Stimulated activated CD4-positive, alpha-beta T cell treated with anti-CD3 and anti-CD28 coated beads, Interleukin-4, amount 100 ng/mL, for 4 hours (primary cell): ENCODE measurements at regions not wholly inside any gene's neighbourhood (a gene's known extent, or its start where the extent isn't known, plus 50 kb on each side); places are given as distances from the start of the nearest gene placed in this dataset.

Experiments used
- DNase-seq, 2 experiments: peaks; one replicate each; pipeline ENCODE4 v3.0.0-alpha.2; 2020

- DNase-seq: no peak
Measured at GRCh38 chr6:87995461-87995860, 52.2 kb upstream of the SPACA1 start.

DNA sequence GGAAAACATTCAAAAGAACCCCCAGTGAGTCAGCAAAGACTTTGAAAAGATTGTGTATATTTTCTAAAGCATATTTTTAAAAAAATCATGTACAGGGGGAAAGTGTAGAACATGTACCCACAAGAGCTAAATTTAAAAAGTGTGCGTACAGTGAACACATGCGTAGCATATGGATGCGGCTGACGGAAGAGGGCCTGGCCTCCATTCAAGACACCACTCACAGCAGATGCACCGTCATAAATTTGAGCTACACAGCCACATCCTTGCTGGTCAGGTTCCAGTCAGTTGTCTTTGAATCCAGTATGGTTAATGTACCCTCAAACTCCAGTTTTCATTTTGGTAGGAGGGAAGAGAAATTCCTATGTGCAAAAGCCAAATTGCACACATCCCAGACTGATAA, 54.3 kb upstream of the SPACA1 start:
- DNase-seq: no peak

- no peak for DNase-seq
Measured at GRCh38 chr6:87990871-87991270, 56.8 kb upstream of the SPACA1 start.

- DNase-seq: no peak
Measured at GRCh38 chr6:87982134-87982533, 65.5 kb upstream of the SPACA1 start.

DNA sequence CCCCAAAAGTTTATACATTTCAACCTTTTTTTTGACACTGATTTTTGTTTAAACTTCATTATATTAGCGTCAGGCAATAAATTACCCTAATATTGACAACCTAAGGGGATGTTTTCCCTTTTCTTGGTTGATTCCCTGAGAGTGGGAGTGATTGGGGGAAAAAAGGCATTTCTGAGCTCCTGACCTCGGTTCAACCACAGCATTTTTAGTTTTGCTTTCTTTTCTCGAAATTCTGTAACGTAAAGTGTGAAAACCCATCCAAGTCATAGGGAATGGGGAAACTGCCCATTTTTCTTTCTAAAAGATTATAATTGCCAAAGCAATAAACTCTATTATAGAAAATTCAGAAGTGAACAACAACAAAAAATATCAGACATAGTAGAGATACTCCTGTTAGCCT, 67.9 kb upstream of the SPACA1 start:
- no peak for DNase-seq

DNA sequence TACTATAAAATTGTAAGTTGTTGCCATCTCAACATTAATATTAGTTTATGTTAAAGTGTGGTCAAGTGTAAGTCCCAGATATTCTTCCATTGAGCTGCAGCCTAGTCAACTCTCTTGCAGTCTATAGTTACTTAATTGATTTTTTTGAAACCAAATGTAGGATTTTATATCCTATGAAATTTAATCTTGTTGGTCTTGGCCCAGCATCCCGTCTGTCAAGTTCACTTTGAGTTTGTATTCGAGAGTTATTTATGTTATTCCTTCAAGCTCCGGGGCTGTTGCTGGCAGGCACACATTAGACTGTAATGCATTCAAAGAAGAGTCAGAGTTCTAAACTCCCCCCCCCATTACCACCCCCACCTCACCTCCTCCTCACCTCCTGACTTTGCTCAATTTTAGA, 71.0 kb upstream of the SPACA1 start:
- DNase-seq: no peak

DNA sequence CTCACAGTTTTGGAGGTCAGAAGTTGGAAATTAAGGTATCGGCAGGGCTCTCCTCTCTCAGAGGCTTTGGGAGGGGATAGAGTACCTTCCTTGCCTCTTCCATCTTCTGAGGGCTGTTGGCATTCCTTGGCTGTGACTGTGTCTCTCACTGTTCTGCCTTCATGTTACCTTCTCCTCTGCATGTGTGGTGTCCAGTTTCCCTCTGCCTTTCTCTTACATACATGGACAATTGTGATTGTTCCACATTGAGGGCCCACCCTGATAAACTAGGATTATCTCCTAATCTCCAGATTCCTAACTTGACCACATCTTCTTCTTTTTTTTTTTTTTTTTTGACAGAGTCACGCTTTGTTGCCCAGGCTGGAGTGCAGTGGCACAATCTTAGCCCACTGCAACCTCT, 72.1 kb upstream of the SPACA1 start:
- DNase-seq: no peak

GRCh38 chr6:87972279-87972678, 75.4 kb upstream of the SPACA1 start:
- no peak for DNase-seq

GRCh38 chr6:87971605-87972262, 75.9 kb upstream of the SPACA1 start:
- DNase-seq: no peak

- no peak for DNase-seq
Measured at GRCh38 chr6:87968435-87969278, 79.0 kb upstream of the SPACA1 start.

DNA sequence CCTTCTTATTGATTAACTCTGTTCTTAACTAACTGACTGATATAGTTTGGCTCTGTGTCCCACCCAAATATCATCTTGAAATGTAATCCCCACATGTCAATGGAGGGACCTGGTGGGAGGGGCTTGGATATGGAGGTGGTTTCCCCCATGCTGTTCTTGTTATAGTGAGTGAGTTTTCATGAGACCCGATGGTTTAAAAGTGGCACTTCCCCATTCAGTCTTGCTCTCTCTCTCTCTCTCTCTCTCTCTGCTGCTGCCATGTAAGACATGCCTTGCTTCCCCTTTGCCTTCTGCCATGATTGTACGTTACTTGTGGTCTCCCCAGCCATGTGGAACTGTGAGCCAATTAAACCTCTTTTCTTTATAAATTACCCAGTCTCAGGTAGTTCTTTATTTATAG, 81.8 kb upstream of the SPACA1 start:
- no peak for DNase-seq

DNA sequence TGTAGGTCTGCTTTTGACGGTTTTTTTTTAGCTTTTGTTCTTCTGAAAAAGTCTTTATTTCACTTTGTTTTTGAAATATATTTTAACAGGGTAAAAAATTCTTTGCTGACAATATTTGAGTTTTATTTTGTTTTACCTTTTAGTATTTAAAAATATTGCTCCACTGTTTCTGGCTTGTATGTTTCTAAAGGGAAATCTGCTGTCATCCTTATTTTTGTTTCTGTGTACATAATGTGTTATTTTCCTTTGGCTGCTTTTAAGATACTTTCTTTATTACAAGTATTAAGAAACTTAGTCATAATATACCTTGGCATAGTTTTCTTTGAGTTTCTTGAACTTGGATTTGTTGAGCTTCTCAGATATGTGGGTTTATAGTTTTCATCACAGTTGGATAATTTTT, 88.6 kb upstream of the SPACA1 start:
- no peak for DNase-seq

- no peak for DNase-seq
Measured at GRCh38 chr6:87951751-87952150, 95.9 kb upstream of the SPACA1 start.

GRCh38 chr6:87950614-87951013, 97.0 kb upstream of the SPACA1 start:
- no peak for DNase-seq

GRCh38 chr6:87949194-87949593, 98.4 kb upstream of the SPACA1 start:
- no peak for DNase-seq

GRCh38 chr6:87946669-87947068, 101.0 kb upstream of the SPACA1 start:
- no peak for DNase-seq

- DNase-seq: no peak
Measured at GRCh38 chr6:87945966-87946365, 101.7 kb upstream of the SPACA1 start.

- DNase-seq: no peak
Measured at GRCh38 chr6:87945181-87945580, 102.5 kb upstream of the SPACA1 start.

DNA sequence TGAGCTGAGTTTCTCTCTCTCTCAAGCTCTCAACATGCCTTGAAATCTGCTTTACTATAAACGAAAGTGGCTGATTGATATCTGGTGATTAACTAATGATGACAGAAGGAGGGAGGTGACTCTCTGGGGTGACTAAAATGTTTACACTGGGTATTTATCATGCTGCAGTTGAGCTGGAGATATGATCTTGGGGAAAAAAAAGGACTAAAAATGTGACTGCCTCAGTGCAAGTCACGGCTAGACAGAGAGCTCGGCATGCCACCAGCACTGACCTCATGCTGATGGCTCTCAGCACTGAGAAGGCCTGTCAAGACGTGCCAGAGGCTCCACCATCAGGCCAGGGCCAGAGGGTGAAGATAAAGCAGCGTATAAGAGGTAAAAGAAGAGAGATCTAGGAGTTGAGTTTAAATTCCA, 103.1 kb upstream of the SPACA1 start:
- DNase-seq: no peak

- no peak for DNase-seq
Measured at GRCh38 chr6:87943191-87943590, 104.5 kb upstream of the SPACA1 start.

DNA sequence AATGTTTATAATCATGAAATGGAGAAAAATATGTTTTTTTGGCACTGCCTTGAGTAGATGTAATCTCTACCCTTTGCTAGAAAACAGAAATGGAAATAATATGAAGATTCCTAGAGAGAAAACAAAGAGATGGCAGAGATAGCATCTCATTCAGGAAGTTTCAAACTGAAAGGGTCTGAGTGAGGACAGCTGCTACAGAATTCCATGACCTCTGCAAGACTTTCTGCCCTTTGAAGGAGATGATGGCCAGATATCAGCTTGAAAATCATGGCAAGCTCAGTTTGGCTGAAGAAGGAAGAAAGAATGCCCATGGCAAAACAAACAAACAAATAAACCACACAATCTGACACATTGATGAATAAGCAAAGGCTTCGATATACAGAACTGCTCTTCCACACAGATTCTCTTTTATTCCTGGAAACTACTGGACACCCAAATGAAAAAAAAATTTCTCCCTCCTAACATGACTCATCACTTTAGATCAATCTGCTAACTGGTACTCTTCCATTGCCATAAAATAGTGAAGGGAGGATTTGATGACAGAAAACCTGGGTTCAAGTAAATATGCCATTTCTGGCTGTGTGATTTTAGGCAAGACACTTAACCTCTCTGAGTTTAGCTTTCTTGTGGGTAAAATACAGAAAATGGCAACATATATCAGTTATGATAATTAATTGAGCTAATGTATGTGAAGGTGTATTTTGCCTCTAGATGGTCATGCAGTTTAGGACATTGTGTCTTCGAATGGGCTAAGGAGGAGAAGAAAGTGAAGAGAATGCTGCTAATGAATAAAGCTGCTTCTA, 105.9 kb upstream of the SPACA1 start:
- DNase-seq: no peak

- no peak for DNase-seq
Measured at GRCh38 chr6:87939776-87940175, 107.9 kb upstream of the SPACA1 start.

- no peak for DNase-seq
Measured at GRCh38 chr6:87938287-87938686, 109.4 kb upstream of the SPACA1 start.

GRCh38 chr6:87936065-87936464, 111.6 kb upstream of the SPACA1 start:
- DNase-seq: no peak
